GM23338 (cell line): ENCODE measurements at regions not wholly inside any gene's neighbourhood (a gene's known extent, or its start where the extent isn't known, plus 50 kb on each side); places are given as distances from the start of the nearest gene placed in this dataset.

ENCODE experiments used
- ATAC-seq: fragments of 200-7000 bp; cut with Tn5 transposase; 3 replicates; pipeline ENCODE4 v1.9.1; 2020
- DNase-seq: peaks from one replicate; pipeline ENCODE4 v3.0.0-alpha.2; 2015; ENCODE audit warnings: low spot score
- H2AFZ ChIP-seq: fragments of 200-600 bp; sonication (generic); 2 replicates; pipeline ENCODE4 v1.8.0; 2016; ENCODE audit warnings: antibody characterized with exemption, mild to moderate bottlenecking, moderate library complexity
- H3F3A ChIP-seq: fragments of 200-600 bp; sonication (generic); replicated peaks from 2 replicates; pipeline ENCODE4 v1.8.0; 2017; ENCODE audit warnings: antibody characterized with exemption, mixed run types, low read depth
- H3K27ac ChIP-seq: fragments of 200-600 bp; sonication (generic); 2 replicates; pipeline ENCODE4 v1.6.1; 2016; ENCODE audit warnings: low read depth
- H3K27me3 ChIP-seq: fragments of 200-600 bp; sonication (generic); 2 replicates; pipeline ENCODE4 v1.8.0; 2016; ENCODE audit warnings: mild to moderate bottlenecking, mixed run types, moderate library complexity; ENCODE audit not compliant: insufficient read depth
- H3K36me3 ChIP-seq: fragments of 200-600 bp; sonication (generic); 2 replicates; pipeline ENCODE4 v1.8.0; 2016; ENCODE audit warnings: mild to moderate bottlenecking; ENCODE audit not compliant: insufficient read depth
- H3K4me1 ChIP-seq: fragments of 200-600 bp; sonication (generic); 2 replicates; pipeline ENCODE4 v1.8.0; 2016; ENCODE audit warnings: mild to moderate bottlenecking, moderate library complexity; ENCODE audit not compliant: insufficient read depth
- H3K4me2 ChIP-seq: fragments of 200-600 bp; sonication (generic); 2 replicates; pipeline ENCODE4 v1.7.1; 2017; ENCODE audit warnings: mixed run types
- H3K4me3 ChIP-seq: fragments of 200-600 bp; sonication (generic); 2 replicates; pipeline ENCODE4 v1.6.1; 2016; ENCODE audit warnings: mixed run types
- H3K79me2 ChIP-seq: fragments of 200-600 bp; sonication (generic); replicated peaks from 2 replicates; pipeline ENCODE4 v1.8.0; 2017; ENCODE audit warnings: mild to moderate bottlenecking; ENCODE audit not compliant: insufficient read depth
- H3K9me2 ChIP-seq: fragments of 200-600 bp; sonication (generic); 2 replicates; pipeline ENCODE4 v1.8.0; 2017; ENCODE audit not compliant: insufficient read depth
- H4K20me1 ChIP-seq: fragments of 200-600 bp; sonication (generic); replicated peaks from 2 replicates; pipeline ENCODE4 v1.8.0; 2017; ENCODE audit warnings: mild to moderate bottlenecking; ENCODE audit not compliant: insufficient read depth
- H3K27ac Mint-ChIP-seq: 2 replicates; pipeline ENCODE4 v1.8.0; 2020; ENCODE audit warnings: inconsistent platforms, mild to moderate bottlenecking, moderate library complexity, mixed read lengths
- H3K27me3 Mint-ChIP-seq: 3 replicates; pipeline ENCODE4 v1.8.0; 2022; ENCODE audit warnings: low read depth, mild to moderate bottlenecking, moderate library complexity, mixed read lengths, inconsistent platforms; ENCODE audit not compliant: insufficient read depth, poor library complexity
- H3K36me3 Mint-ChIP-seq: 3 replicates; pipeline ENCODE4 v1.8.0; 2021; ENCODE audit warnings: low read depth, mild to moderate bottlenecking, inconsistent platforms, moderate library complexity, mixed read lengths
- H3K4me1 Mint-ChIP-seq: 3 replicates; pipeline ENCODE4 v1.8.0; 2020; ENCODE audit warnings: mild to moderate bottlenecking, inconsistent platforms, mixed read lengths
- H3K4me3 Mint-ChIP-seq: 3 replicates; pipeline ENCODE4 v1.8.0; 2021; ENCODE audit warnings: moderate library complexity, mild to moderate bottlenecking, inconsistent platforms, mixed read lengths
- H3K9me3 Mint-ChIP-seq: 3 replicates; pipeline ENCODE4 v1.8.0; 2020; ENCODE audit warnings: moderate library complexity, mild to moderate bottlenecking, inconsistent platforms, mixed read lengths
- CREB1 ChIP-seq: fragments of 250-450 bp; sonication (Bioruptor Pico); IDR thresholded peaks from 2 replicates; pipeline ENCODE4 v1.5.0; 2020; ENCODE audit warnings: low read depth, mild to moderate bottlenecking, moderate library complexity
- CTCF ChIP-seq, 2 experiments: fragments of 200-600 bp in 1 of 2; sonication (generic) in 1 of 2; conservative IDR thresholded peaks; 2 replicates each; pipeline versions ENCODE4 v1.5.1 to v1.6.1; 2016 to 2017; ENCODE audit warnings: antibody characterized with exemption in 2 of 2, low read depth in 2 of 2, mild to moderate bottlenecking in 2 of 2, moderate library complexity in 1 of 2
- ETS1 ChIP-seq: IDR thresholded peaks from 2 replicates; pipeline ENCODE4 v1.6.1; 2016; ENCODE audit warnings: antibody characterized with exemption
- EZH2 ChIP-seq: fragments of 200-600 bp; sonication (generic); IDR thresholded peaks from one replicate; pipeline ENCODE4 v1.8.0; 2017; ENCODE audit warnings: antibody characterized with exemption, mild to moderate bottlenecking, low read depth; ENCODE audit not compliant: unreplicated experiment
- EZH2phosphoT487 ChIP-seq: fragments of 200-600 bp; sonication (generic); IDR thresholded peaks from one replicate; pipeline ENCODE4 v1.8.1; 2018; ENCODE audit warnings: antibody characterized with exemption; ENCODE audit not compliant: unreplicated experiment
- JUNB ChIP-seq: IDR thresholded peaks from one replicate; pipeline ENCODE4 v1.6.1; 2016; ENCODE audit warnings: antibody characterized with exemption; ENCODE audit not compliant: unreplicated experiment
- NANOG ChIP-seq: IDR thresholded peaks from 2 replicates; pipeline ENCODE4 v1.6.1; 2016; ENCODE audit warnings: antibody characterized with exemption, borderline replicate concordance
- POLR2AphosphoS5 ChIP-seq: IDR thresholded peaks from 2 replicates; pipeline ENCODE4 v1.6.1; 2016; ENCODE audit warnings: antibody characterized with exemption, low read depth
- STAT1 ChIP-seq: IDR thresholded peaks from one replicate; pipeline ENCODE4 v1.6.1; 2016; ENCODE audit warnings: antibody characterized with exemption; ENCODE audit not compliant: unreplicated experiment
- ZNF114 ChIP-seq: fragments of 250-450 bp; sonication (Bioruptor Pico); IDR thresholded peaks from 2 replicates; pipeline ENCODE4 v1.5.0; 2020; ENCODE audit warnings: mild to moderate bottlenecking, moderate library complexity
- ZNF331 ChIP-seq: fragments of 250-450 bp; sonication (Bioruptor Pico); IDR thresholded peaks from 2 replicates; pipeline ENCODE4 v1.5.0; 2020; ENCODE audit warnings: low read depth, mild to moderate bottlenecking, moderate library complexity
- ZNF462 ChIP-seq: fragments of 250-450 bp; sonication (Bioruptor Pico); IDR thresholded peaks from 2 replicates; pipeline ENCODE4 v1.5.0; 2020; ENCODE audit warnings: mild to moderate bottlenecking, moderate library complexity

- H3K9me3 Mint-ChIP-seq: no peaks in the 10 kb centered on the region; the same call in 2 of the 3 replicates
- no peaks in the 10 kb centered on the region for H3K36me3 ChIP-seq
- 0 out of 2 replicates have a peak, but pooled peaks cover 5% of the 10 kb centered on the region for H3F3A ChIP-seq
- H2AFZ ChIP-seq: peak overlapping the region; percentile 94
- H3K36me3 Mint-ChIP-seq: 0 out of 3 replicates have a peak, but pooled peaks cover 3% of the 10 kb centered on the region
- DNase-seq (no peak), ATAC-seq (peak; percentile 64)
- H3K4me2 ChIP-seq: no peak overlapping the region
- no peak for TF ChIP-seq JUNB
- no peak for TF ChIP-seq STAT1
- no peak for TF ChIP-seq ZNF114 (CRISPR knock-in tag)
- TF ChIP-seq ETS1: no peak
- no peak for TF ChIP-seq EZH2phosphoT487
- TF ChIP-seq ZNF331: no peak
- H3K4me1 ChIP-seq: peaks cover 23% of the 10 kb centered on the region
- no peak overlapping the region for H3K4me3 ChIP-seq
- no peak overlapping the region for H3K27ac Mint-ChIP-seq
- no peak overlapping the region for H3K4me3 Mint-ChIP-seq
- H3K27ac ChIP-seq: no peak overlapping the region
- no peaks in the 10 kb centered on the region for H3K79me2 ChIP-seq
- H3K27me3 Mint-ChIP-seq: peaks cover 16% of the 10 kb centered on the region
- no peaks in the 10 kb centered on the region for H4K20me1 ChIP-seq
- peaks cover 53% of the 10 kb centered on the region for H3K4me1 Mint-ChIP-seq
- no peaks in the 10 kb centered on the region for H3K27me3 ChIP-seq
- H3K9me2 ChIP-seq: peaks cover 5% of the 10 kb centered on the region; the same call in 1 of the 2 replicates
These were observed 208.2 kb upstream of the FOXN3 start for GRCh38 chr14:89625244-89625713.

- H3K27me3 ChIP-seq: no peaks in the 10 kb centered on the region
- H3K27ac Mint-ChIP-seq: no peak overlapping the region
- 0 out of 2 replicates have a peak, but pooled peaks cover 5% of the 10 kb centered on the region for H3F3A ChIP-seq
- no peak overlapping the region for H3K4me2 ChIP-seq
- 0 out of 3 replicates have a peak, but pooled peaks cover 3% of the 10 kb centered on the region for H3K36me3 Mint-ChIP-seq
- ATAC-seq (no peak), DNase-seq (no peak)
- peaks cover 4% of the 10 kb centered on the region; the same call in 1 of the 2 replicates for H3K9me2 ChIP-seq
- H3K9me3 Mint-ChIP-seq: no peaks in the 10 kb centered on the region; the same call in 2 of the 3 replicates
- peaks cover 30% of the 10 kb centered on the region for H3K4me1 ChIP-seq
- H4K20me1 ChIP-seq: no peaks in the 10 kb centered on the region
- peaks cover 55% of the 10 kb centered on the region for H3K4me1 Mint-ChIP-seq
- H3K79me2 ChIP-seq: no peaks in the 10 kb centered on the region
- peak overlapping the region; percentile 94 for H2AFZ ChIP-seq
- no peak overlapping the region for H3K27ac ChIP-seq
- H3K27me3 Mint-ChIP-seq: peaks cover 16% of the 10 kb centered on the region
- H3K4me3 ChIP-seq: no peak overlapping the region
- H3K4me3 Mint-ChIP-seq: no peak overlapping the region
- no peaks in the 10 kb centered on the region for H3K36me3 ChIP-seq
- TF ChIP-seq NANOG (no peak), CTCF (conservative IDR thresholded peaks at IDR 0.05; ENCODE audit: low read depth in 2 of 2) (no peak), ZNF462 (CRISPR knock-in tag) (no peak), ZNF331 (no peak), STAT1 (no peak), ZNF114 (CRISPR knock-in tag) (no peak), EZH2phosphoT487 (no peak), POLR2AphosphoS5 (no peak), CREB1 (CRISPR knock-in tag) (no peak), EZH2 (no peak), JUNB (no peak)
These were observed 207.6 kb upstream of the FOXN3 start for GRCh38 chr14:89624500-89625156.
